H9 (cell line): ENCODE measurements at regions not wholly inside any gene's neighbourhood (a gene's known extent, or its start where the extent isn't known, plus 50 kb on each side); places are given as distances from the start of the nearest gene placed in this dataset.
"Not testable (repeated sequence)": the region's sequence is repeated elsewhere in the genome, so short reads cannot be mapped to it uniquely, and the experiment has no call there.

Experiments used
- DNase-seq: peaks from one replicate; pipeline ENCODE4 v3.0.0-alpha.2; 2017
- H2AFZ ChIP-seq: one replicate; pipeline ENCODE4 v1.6.1; 2013; ENCODE audit warnings: mild to moderate bottlenecking, low read length, control low read depth, moderate library complexity
- H2AK5ac ChIP-seq: 2 replicates; pipeline ENCODE4 v1.6.1; 2013; ENCODE audit warnings: low read length, control low read depth, mixed read lengths; ENCODE audit not compliant: insufficient read length
- H2BK120ac ChIP-seq: one replicate; pipeline ENCODE4 v1.6.1; 2013; ENCODE audit warnings: low read depth, mild to moderate bottlenecking, low read length, control low read depth, inconsistent platforms; ENCODE audit not compliant: poor library complexity, severe bottlenecking
- H2BK12ac ChIP-seq: 2 replicates; pipeline ENCODE4 v1.6.1; 2013; ENCODE audit warnings: low read length, control low read depth, mixed read lengths, low read depth; ENCODE audit not compliant: insufficient read length
- H2BK15ac ChIP-seq: 2 replicates; pipeline ENCODE4 v1.6.1; 2013; ENCODE audit warnings: low read depth, low read length, control low read depth
- H2BK20ac ChIP-seq: one replicate; pipeline ENCODE4 v1.6.1; 2013; ENCODE audit warnings: low read depth, mild to moderate bottlenecking, low read length, control low read depth, inconsistent platforms; ENCODE audit not compliant: poor library complexity, severe bottlenecking
- H2BK5ac ChIP-seq: 2 replicates; pipeline ENCODE4 v1.6.1; 2013; ENCODE audit warnings: low read length, control low read depth, mixed read lengths; ENCODE audit not compliant: insufficient read length
- H3K14ac ChIP-seq: 2 replicates; pipeline ENCODE4 v1.6.1; 2013; ENCODE audit warnings: low read length, control low read depth; ENCODE audit not compliant: insufficient read depth
- H3K18ac ChIP-seq: 2 replicates; pipeline ENCODE4 v1.6.1; 2013; ENCODE audit warnings: low read depth, mild to moderate bottlenecking, mixed read lengths, low read length, control low read depth; ENCODE audit not compliant: insufficient read length
- H3K23ac ChIP-seq: 2 replicates; pipeline ENCODE4 v1.6.1; 2013; ENCODE audit warnings: low read length, control low read depth, mixed read lengths, low read depth; ENCODE audit not compliant: insufficient read length
- H3K23me2 ChIP-seq: 2 replicates; pipeline ENCODE4 v1.6.1; 2013; ENCODE audit warnings: low read depth, mild to moderate bottlenecking, mixed read lengths, low read length, control low read depth; ENCODE audit not compliant: insufficient read length, poor library complexity, severe bottlenecking
- H3K27ac ChIP-seq: 2 replicates; pipeline ENCODE4 v1.5.1; 2013; ENCODE audit warnings: low read length, control low read depth, mixed read lengths, low read depth; ENCODE audit not compliant: insufficient read length
- H3K27me3 ChIP-seq: 2 replicates; pipeline ENCODE4 v1.6.1; 2013; ENCODE audit warnings: low read length, control low read depth, inconsistent platforms; ENCODE audit not compliant: insufficient read depth
- H3K4ac ChIP-seq: 2 replicates; pipeline ENCODE4 v1.6.1; 2013; ENCODE audit warnings: low read depth, mild to moderate bottlenecking, control low read depth, inconsistent platforms, low read length, moderate library complexity
- H3K4me1 ChIP-seq: 2 replicates; pipeline ENCODE4 v1.6.1; 2013; ENCODE audit warnings: low read length, control low read depth, inconsistent platforms; ENCODE audit not compliant: insufficient read depth
- H3K4me2 ChIP-seq: 2 replicates; pipeline ENCODE4 v1.6.1; 2013; ENCODE audit warnings: low read length, control low read depth, mixed read lengths; ENCODE audit not compliant: insufficient read length, insufficient read depth
- H3K56ac ChIP-seq: 2 replicates; pipeline ENCODE4 v1.6.1; 2013; ENCODE audit warnings: low read depth, mild to moderate bottlenecking, mixed read lengths, low read length, control low read depth; ENCODE audit not compliant: insufficient read length
- H3K79me1 ChIP-seq: 2 replicates; pipeline ENCODE4 v1.6.1; 2013; ENCODE audit warnings: low read depth, mild to moderate bottlenecking, moderate library complexity, low read length, control low read depth, inconsistent platforms; ENCODE audit not compliant: insufficient read depth, poor library complexity, severe bottlenecking
- H3K79me2 ChIP-seq: 2 replicates; pipeline ENCODE4 v1.6.1; 2013; ENCODE audit warnings: low read length, control low read depth, inconsistent platforms; ENCODE audit not compliant: insufficient read depth
- H3K9ac ChIP-seq: 2 replicates; pipeline ENCODE4 v1.6.1; 2013; ENCODE audit warnings: low read length, control low read depth, mixed read lengths; ENCODE audit not compliant: insufficient read length; ENCODE audit errors: extremely low read depth
- H3K9me3 ChIP-seq: one replicate; pipeline ENCODE4 v1.6.1; 2013; ENCODE audit warnings: low read depth, low read length, inconsistent platforms; ENCODE audit not compliant: control insufficient read depth
- H3T11ph ChIP-seq: one replicate; pipeline ENCODE4 v1.6.1; 2013; ENCODE audit warnings: mild to moderate bottlenecking, low read length, control low read depth, inconsistent platforms
- H4K20me1 ChIP-seq: one replicate; pipeline ENCODE4 v1.6.1; 2013; ENCODE audit not compliant: control insufficient read depth, insufficient read length, insufficient read depth
- H4K5ac ChIP-seq: 2 replicates; pipeline ENCODE4 v1.6.1; 2013; ENCODE audit warnings: low read depth, mild to moderate bottlenecking, mixed read lengths, low read length, control low read depth; ENCODE audit not compliant: insufficient read length
- H4K8ac ChIP-seq: replicated peaks from 2 replicates; pipeline ENCODE4 v1.6.1; 2013; ENCODE audit warnings: low read length, control low read depth, mixed read lengths, low read depth; ENCODE audit not compliant: insufficient read length
- H4K91ac ChIP-seq: 2 replicates; pipeline ENCODE4 v1.6.1; 2013; ENCODE audit warnings: low read depth, mild to moderate bottlenecking, moderate library complexity, mixed read lengths, low read length, control low read depth; ENCODE audit not compliant: insufficient read length
- H3K27ac Mint-ChIP-seq, 3 experiments: 2 replicates in 2 of 3; 3 replicates in 1 of 3; pipeline ENCODE4 v1.8.0; 2020 to 2021; ENCODE audit warnings: mixed read lengths in 3 of 3, mild to moderate bottlenecking in 1 of 3, moderate library complexity in 1 of 3
- H3K27me3 Mint-ChIP-seq: 2 replicates; pipeline ENCODE4 v1.8.0; 2021; ENCODE audit warnings: low read depth, mild to moderate bottlenecking, moderate library complexity, mixed read lengths
- H3K36me3 Mint-ChIP-seq, 3 experiments: 2 replicates in 2 of 3; 3 replicates in 1 of 3; pipeline ENCODE4 v1.8.0; 2020 to 2021; ENCODE audit warnings: low read depth in 3 of 3, mixed read lengths in 3 of 3; ENCODE audit not compliant: insufficient read depth in 1 of 3
- H3K4me1 Mint-ChIP-seq, 2 experiments: 2 replicates each; pipeline ENCODE4 v1.8.0; 2020; ENCODE audit warnings: mixed read lengths in 2 of 2
- H3K4me3 Mint-ChIP-seq, 2 experiments: 2 replicates in 1 of 2; 3 replicates in 1 of 2; pipeline ENCODE4 v1.8.0; 2020 to 2021; ENCODE audit warnings: mild to moderate bottlenecking in 2 of 2, mixed read lengths in 2 of 2, moderate library complexity in 1 of 2
- H3K9me3 Mint-ChIP-seq, 2 experiments: 2 replicates in 1 of 2; 3 replicates in 1 of 2; pipeline ENCODE4 v1.8.0; 2020; ENCODE audit warnings: mild to moderate bottlenecking in 2 of 2, mixed read lengths in 2 of 2, moderate library complexity in 1 of 2
- WGBS: extraction: QIAGEN DNeasy Blood & Tissue Kit; methylation state at CpG from one replicate; pipeline ENCODE4 v1.1.7; 2013; ENCODE audit warnings: missing lambda C conversion rate, low lambda C conversion rate, mixed read lengths; ENCODE audit not compliant: insufficient read length; ENCODE audit errors: extremely low coverage; 5-methylcytosine and 5-hydroxymethylcytosine counted together
- TF ChIP-seq, protein P1 (sequence below): fragments of 200-600 bp; sonication (generic); conservative IDR thresholded peaks from 3 replicates; pipeline ENCODE4 v1.8.0; 2021; ENCODE audit warnings: antibody characterized with exemption, mild to moderate bottlenecking

DNA sequence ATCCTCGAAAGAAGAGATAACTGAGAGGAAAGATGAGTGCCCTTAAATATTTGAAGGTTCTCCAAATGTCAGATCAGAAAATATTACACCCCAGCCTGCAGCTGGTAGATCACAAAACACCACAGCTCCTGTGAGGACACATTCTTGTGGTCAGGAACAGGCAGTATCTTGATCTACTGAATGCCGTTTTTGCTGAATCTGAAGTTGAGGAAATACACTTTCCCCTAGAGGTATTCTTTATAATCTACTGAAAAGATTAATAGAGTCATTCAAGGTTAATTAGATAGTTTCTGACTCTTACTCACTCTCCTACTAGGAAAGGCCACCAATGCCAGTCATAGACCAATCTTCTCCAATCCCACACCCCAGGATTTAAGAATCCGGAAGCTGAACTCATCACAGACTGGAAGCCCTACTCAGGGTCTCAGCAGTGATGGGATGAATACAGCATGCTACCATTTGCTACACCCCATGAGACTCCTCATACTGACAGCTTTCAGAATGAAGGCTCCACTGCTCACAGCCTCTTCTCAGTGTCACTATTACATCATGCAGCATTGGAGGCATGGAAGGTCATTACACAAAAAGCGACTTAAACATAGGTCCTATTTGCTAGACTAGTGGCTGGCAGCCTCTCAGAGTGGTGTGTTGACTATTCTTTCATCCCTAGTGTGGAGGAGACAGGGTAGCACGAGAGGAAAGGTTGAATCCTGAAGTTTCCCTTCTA is 143.9 kb upstream of the SLC1A3 start:
- no peaks in the 10 kb centered on the region for H3K9me3 ChIP-seq
- H3K23me2 ChIP-seq = no peaks in the 10 kb centered on the region
- H2BK120ac ChIP-seq = no peak overlapping the region
- H3K14ac ChIP-seq = no peak overlapping the region
- Mint-ChIP-seq H3K4me1 (peaks cover 6 to 8% of the 10 kb centered on the region in 2 experiments; a peak in 3 of 4 replicates), H3K9me3 (peaks cover 3 to 5% of the 10 kb centered on the region in 2 experiments; a peak in 4 of 5 replicates), H3K27me3 (no peaks in the 10 kb centered on the region; the same call in 1 of the 2 replicates), H3K36me3 (peaks cover 2 to 3% (median 2%) of the 10 kb centered on the region in 3 experiments; a peak in 3 of 7 replicates), H3K27ac (no peak overlapping the region; a peak in 1 of 7 replicates), H3K4me3 (no peak overlapping the region)
- no CpG with 5 or more reads among the region's 5 CpGs for WGBS
- no peaks in the 10 kb centered on the region for H3K4me1 ChIP-seq
- no peaks in the 10 kb centered on the region for H4K20me1 ChIP-seq
- no peak overlapping the region for H2BK12ac ChIP-seq
- no peaks in the 10 kb centered on the region for H3K27me3 ChIP-seq
- no peak overlapping the region for H3K18ac ChIP-seq
- H4K91ac ChIP-seq = no peak overlapping the region
- H3K4me2 ChIP-seq = no peak overlapping the region
- H3K79me2 ChIP-seq = no peaks in the 10 kb centered on the region
- no peak overlapping the region for H2BK15ac ChIP-seq
- no peak overlapping the region for H2BK5ac ChIP-seq
- H3K56ac ChIP-seq = no peak overlapping the region
- no peak overlapping the region for H3K27ac ChIP-seq
- no peaks in the 10 kb centered on the region for H3K79me1 ChIP-seq
- H2AK5ac ChIP-seq = no peak overlapping the region
- no peak overlapping the region for H3K23ac ChIP-seq
- no peak overlapping the region for H4K8ac ChIP-seq
- H2BK20ac ChIP-seq = no peak overlapping the region
- no peak overlapping the region for H3K4ac ChIP-seq
- TF ChIP-seq, protein P1, sequence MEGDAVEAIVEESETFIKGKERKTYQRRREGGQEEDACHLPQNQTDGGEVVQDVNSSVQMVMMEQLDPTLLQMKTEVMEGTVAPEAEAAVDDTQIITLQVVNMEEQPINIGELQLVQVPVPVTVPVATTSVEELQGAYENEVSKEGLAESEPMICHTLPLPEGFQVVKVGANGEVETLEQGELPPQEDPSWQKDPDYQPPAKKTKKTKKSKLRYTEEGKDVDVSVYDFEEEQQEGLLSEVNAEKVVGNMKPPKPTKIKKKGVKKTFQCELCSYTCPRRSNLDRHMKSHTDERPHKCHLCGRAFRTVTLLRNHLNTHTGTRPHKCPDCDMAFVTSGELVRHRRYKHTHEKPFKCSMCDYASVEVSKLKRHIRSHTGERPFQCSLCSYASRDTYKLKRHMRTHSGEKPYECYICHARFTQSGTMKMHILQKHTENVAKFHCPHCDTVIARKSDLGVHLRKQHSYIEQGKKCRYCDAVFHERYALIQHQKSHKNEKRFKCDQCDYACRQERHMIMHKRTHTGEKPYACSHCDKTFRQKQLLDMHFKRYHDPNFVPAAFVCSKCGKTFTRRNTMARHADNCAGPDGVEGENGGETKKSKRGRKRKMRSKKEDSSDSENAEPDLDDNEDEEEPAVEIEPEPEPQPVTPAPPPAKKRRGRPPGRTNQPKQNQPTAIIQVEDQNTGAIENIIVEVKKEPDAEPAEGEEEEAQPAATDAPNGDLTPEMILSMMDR = no peak
- H3K9ac ChIP-seq = no peak overlapping the region
- no peak overlapping the region for H3T11ph ChIP-seq
- no peak for DNase-seq
- H2AFZ ChIP-seq = no peak overlapping the region
- H4K5ac ChIP-seq = no peak overlapping the region

DNA sequence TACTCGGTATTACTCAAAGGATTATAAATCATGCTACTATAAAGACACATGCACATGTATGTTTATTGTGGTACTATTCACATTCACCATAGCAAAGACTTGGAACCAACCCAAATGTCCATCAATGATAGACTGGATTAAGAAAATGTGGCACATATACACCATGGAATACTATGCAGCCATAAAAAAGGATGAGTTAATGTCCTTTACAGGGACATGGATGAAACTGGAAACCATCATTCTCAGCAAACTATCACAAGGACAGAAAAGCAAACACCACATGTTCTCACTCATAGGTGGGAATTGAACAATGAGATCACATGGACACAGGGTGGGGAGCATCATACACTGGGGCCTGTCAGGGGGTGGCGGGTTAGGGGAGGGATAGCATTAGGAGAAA is 130.5 kb upstream of the SLC1A3 start:
- H3K14ac ChIP-seq, H2BK120ac ChIP-seq, H3K56ac ChIP-seq, H3K23ac ChIP-seq, H3K4me2 ChIP-seq, H3K23me2 ChIP-seq, DNase-seq, H3K79me1 ChIP-seq, H3K27ac Mint-ChIP-seq, H3K79me2 ChIP-seq, H3K4me1 Mint-ChIP-seq, H4K8ac ChIP-seq, H4K91ac ChIP-seq, H3K9ac ChIP-seq, H3K27me3 Mint-ChIP-seq, H3K4me3 Mint-ChIP-seq, H2BK15ac ChIP-seq, H3K36me3 Mint-ChIP-seq, H2BK12ac ChIP-seq, H3K9me3 ChIP-seq, H3K27me3 ChIP-seq, H3T11ph ChIP-seq, H2AFZ ChIP-seq, H3K18ac ChIP-seq, H4K20me1 ChIP-seq, H2AK5ac ChIP-seq, H2BK5ac ChIP-seq, H4K5ac ChIP-seq, H3K4ac ChIP-seq, H3K4me1 ChIP-seq, H2BK20ac ChIP-seq, H3K27ac ChIP-seq: not testable (repeated sequence)
- WGBS = no CpG with 5 or more reads among the region's 2 CpGs
- H3K9me3 Mint-ChIP-seq = peaks cover 8 to 16% of the 10 kb centered on the region in 2 experiments
